GM12878 (cell line): ENCODE measurements at regions not wholly inside any gene's neighbourhood (a gene's known extent, or its start where the extent isn't known, plus 50 kb on each side); places are given as distances from the start of the nearest gene placed in this dataset.

Experiments
- ATAC-seq: fragments of 200-7000 bp; cut with Tn5 transposase; 3 replicates; pipeline ENCODE4 v1.9.1; 2020; ENCODE audit warnings: mild to moderate bottlenecking, moderate library complexity
- BruUV-seq: library from RNA; stranded (reverse); fragments of 400-500 nt; replicated peaks from 2 replicates; lab custom pipeline; 2021; lab: Mats Ljungman, UMichigan
- CTCF ChIA-PET: fragments of 300-600 bp; sonication (Branson Sonifier 250); formaldehyde crosslinking; extraction: SDS; loops from one replicate; lab custom pipeline; 2021; ENCODE audit warnings: inconsistent platforms; lab: Yijun Ruan, JAX
- POLR2A ChIA-PET: fragments of 350-600 bp; formaldehyde crosslinking; extraction: SDS; loops from one replicate; lab custom pipeline; 2021; ENCODE audit warnings: inconsistent platforms; lab: Charles Lee
- RAD21 ChIA-PET: fragments of 300-600 bp; sonication (Branson Sonifier 250); formaldehyde crosslinking; loops from one replicate; lab custom pipeline; 2023; ENCODE audit warnings: antibody characterized with exemption; ENCODE audit not compliant: unreplicated experiment; lab: Charles Lee
- SMC1A ChIA-PET: fragments of 300-600 bp; sonication (Branson Sonifier 250); formaldehyde crosslinking; loops from one replicate; lab custom pipeline; 2023; ENCODE audit not compliant: unreplicated experiment, uncharacterized antibody; lab: Charles Lee
- DNase-seq: peaks from one replicate; pipeline ENCODE4 v3.0.0-alpha.2; 2011; ENCODE audit warnings: low read depth, low spot score
- FAIRE-seq: peaks from 3 replicates; lab custom pipeline; 2011; peaks lifted over from hg19 to GRCh38; lab: Jason Lieb, UNC
- H2AFZ ChIP-seq: 2 replicates; pipeline ENCODE4 v1.6.0; 2011; ENCODE audit warnings: low read depth, low read length, control low read depth; ENCODE audit not compliant: control insufficient read depth
- H3K27ac ChIP-seq: 2 replicates; pipeline ENCODE4 v1.5.1; 2011; ENCODE audit warnings: control low read depth; ENCODE audit not compliant: control insufficient read depth, insufficient read depth
- H3K27me3 ChIP-seq, 2 experiments: replicated peaks in 1 of 2; 2 replicates each; pipeline versions ENCODE4 v1.6.0 to v1.6.1; 2011; ENCODE audit warnings: low read length in 1 of 2; ENCODE audit not compliant: control insufficient read depth in 2 of 2, insufficient read depth in 2 of 2
- H3K36me3 ChIP-seq, 2 experiments: 2 replicates each; pipeline ENCODE4 v1.5.1; 2011; ENCODE audit warnings: low read length in 1 of 2; ENCODE audit not compliant: control insufficient read depth in 2 of 2, insufficient read depth in 2 of 2
- H3K4me1 ChIP-seq: 2 replicates; pipeline ENCODE4 v1.6.1; 2011; ENCODE audit warnings: mild to moderate bottlenecking, low read length, moderate library complexity, mixed read lengths; ENCODE audit not compliant: control insufficient read depth, insufficient read depth
- H3K4me2 ChIP-seq: 2 replicates; pipeline ENCODE4 v1.6.0; 2011; ENCODE audit warnings: control low read depth; ENCODE audit not compliant: control insufficient read depth, insufficient read depth
- H3K4me3 ChIP-seq: fragments of 200-600 bp; sonication (generic); 2 replicates; pipeline ENCODE4 v1.5.1; 2016
- H3K79me2 ChIP-seq: 2 replicates; pipeline ENCODE4 v1.6.0; 2011; ENCODE audit warnings: low read length; ENCODE audit not compliant: control insufficient read depth, insufficient read depth
- H3K9ac ChIP-seq: 2 replicates; pipeline ENCODE4 v1.8.0; 2011; ENCODE audit warnings: low read length, control low read depth, mixed read lengths; ENCODE audit not compliant: control insufficient read depth, insufficient read depth
- H3K9me3 ChIP-seq: replicated peaks from 3 replicates; pipeline ENCODE4 v1.5.1; 2011; ENCODE audit warnings: mild to moderate bottlenecking, low read length; ENCODE audit not compliant: control insufficient read depth, insufficient read depth
- H4K20me1 ChIP-seq: 2 replicates; pipeline ENCODE4 v1.6.0; 2011; ENCODE audit not compliant: control insufficient read depth, insufficient read depth
- DPF2 ChIP-seq: fragments of 450-650 bp; IDR thresholded peaks from 2 replicates; pipeline ENCODE4 v1.6.1; 2017; ENCODE audit warnings: mild to moderate bottlenecking
- EGR1 ChIP-seq, 2 experiments: IDR thresholded peaks; 1 replicate in 1 of 2; 2 replicates in 1 of 2; pipeline ENCODE4 v1.6.1; 2011 to 2012; ENCODE audit warnings: low read depth in 2 of 2, low read length in 2 of 2, borderline replicate concordance in 1 of 2, mild to moderate bottlenecking in 1 of 2, moderate library complexity in 1 of 2
- IKZF1 ChIP-seq: fragments of 450-650 bp; conservative IDR thresholded peaks from 2 replicates; pipeline ENCODE4 v1.6.1; 2017; ENCODE audit warnings: antibody characterized with exemption, mild to moderate bottlenecking
- IRF3 ChIP-seq: fragments of 450-650 bp; IDR thresholded peaks from 2 replicates; pipeline ENCODE4 v1.6.1; 2014; ENCODE audit warnings: mild to moderate bottlenecking
- JUND ChIP-seq: IDR thresholded peaks from 2 replicates; pipeline ENCODE4 v1.6.1; 2012; ENCODE audit warnings: low read depth, mild to moderate bottlenecking, low read length, improper control_type of control experiment, moderate library complexity
- MTA3 ChIP-seq: IDR thresholded peaks from 2 replicates; pipeline ENCODE4 v1.6.1; 2012; ENCODE audit warnings: low read length, inconsistent platforms, borderline replicate concordance
- MYB ChIP-seq: fragments of 150-350 bp; IDR thresholded peaks from 2 replicates; pipeline ENCODE4 v1.6.1; 2014; ENCODE audit warnings: mild to moderate bottlenecking, low read depth, low read length, borderline replicate concordance
- PAX8 ChIP-seq: fragments of 450-650 bp; IDR thresholded peaks from 2 replicates; pipeline ENCODE4 v1.6.1; 2017; ENCODE audit warnings: mild to moderate bottlenecking, moderate library complexity
- POLR2AphosphoS2 ChIP-seq: IDR thresholded peaks from 2 replicates; pipeline ENCODE4 v1.6.1; 2011; ENCODE audit warnings: low read depth, mild to moderate bottlenecking, low read length, improper control_type of control experiment, moderate library complexity
- TARDBP ChIP-seq: IDR thresholded peaks from 2 replicates; pipeline ENCODE4 v1.6.1; 2016; ENCODE audit warnings: borderline replicate concordance
- YBX1 ChIP-seq: fragments of 450-650 bp; IDR thresholded peaks from 2 replicates; pipeline ENCODE4 v1.6.1; 2016; ENCODE audit warnings: antibody characterized with exemption
- WGBS: methylation state at CpG from one replicate; pipeline ENCODE4 v1.1.6; 2016; ENCODE audit warnings: low lambda C conversion rate; ENCODE audit not compliant: insufficient replicate concordance, insufficient coverage; ENCODE audit errors: missing lambda C conversion rate; 5-methylcytosine and 5-hydroxymethylcytosine counted together
- in situ Hi-C: fragments of 300-500 bp; cut with MboI; formaldehyde crosslinking; loops from 9 replicates; pipeline ENCODE4 v1.14.3; 2018; ENCODE audit warnings: mixed read lengths
- intact Hi-C: fragments of 100-400 bp; cut with micrococcal nuclease; formaldehyde crosslinking; loops from one replicate; pipeline ENCODE4 v1.14.2; 2022; ENCODE audit not compliant: unreplicated experiment
- TF ChIP-seq, protein P1 (sequence below): IDR thresholded peaks from 2 replicates; pipeline ENCODE4 v1.6.1; 2012; ENCODE audit warnings: low read depth, low read length, improper control_type of control experiment

DNA sequence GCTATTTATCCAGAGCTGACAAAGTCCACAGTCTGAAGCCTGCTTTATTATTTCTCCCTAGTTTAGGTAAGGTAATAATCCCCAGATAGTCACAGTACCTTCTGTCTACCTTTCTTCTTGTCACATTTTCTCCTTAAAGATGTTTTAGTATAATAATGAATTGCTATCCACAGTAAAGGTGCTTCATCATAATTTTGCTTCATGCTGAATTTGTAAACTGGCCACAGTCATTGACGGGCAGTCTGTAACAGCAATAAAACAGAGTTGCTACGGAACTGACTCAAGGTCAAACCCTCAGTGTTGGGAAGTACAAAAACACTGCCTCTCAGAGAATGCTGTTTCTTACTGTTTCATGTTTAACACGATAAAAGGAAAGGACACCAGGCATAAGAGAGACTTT, 195.7 kb downstream of the ZNF608 start:
- intact Hi-C loops = no loop called here
- FAIRE-seq = no peak
- H3K9ac ChIP-seq = no peak overlapping the region
- ChIA-PET RAD21 (no interaction called here), POLR2A (interaction anchor here (0.7 kb wide), 1 partner anchor 111 kb away, joined by 3 read pairs; no protein-coding TSS in a partner anchor), SMC1A (no interaction called here), CTCF (interaction anchor here (0.6 kb wide), 1 partner anchor 9 kb away, joined by 3 read pairs; no protein-coding TSS in a partner anchor)
- no TSS peak for BruUV-seq
- in situ Hi-C loops = no loop called here
- 62% methylated on average over 3 of the region's 3 CpGs for WGBS
- TF ChIP-seq MTA3 (no peak), IKZF1 (no peak), JUND (no peak), EGR1 (IDR thresholded peaks at IDR 0.05; ENCODE audit: borderline replicate concordance in 1 of 2, low read depth in 2 of 2, low read length in 2 of 2) (no peak), IRF3 (no peak), PAX8 (no peak), YBX1 (no peak), POLR2AphosphoS2 (no peak), MYB (no peak), TARDBP (no peak), DPF2 (no peak)
- TF ChIP-seq, protein P1, sequence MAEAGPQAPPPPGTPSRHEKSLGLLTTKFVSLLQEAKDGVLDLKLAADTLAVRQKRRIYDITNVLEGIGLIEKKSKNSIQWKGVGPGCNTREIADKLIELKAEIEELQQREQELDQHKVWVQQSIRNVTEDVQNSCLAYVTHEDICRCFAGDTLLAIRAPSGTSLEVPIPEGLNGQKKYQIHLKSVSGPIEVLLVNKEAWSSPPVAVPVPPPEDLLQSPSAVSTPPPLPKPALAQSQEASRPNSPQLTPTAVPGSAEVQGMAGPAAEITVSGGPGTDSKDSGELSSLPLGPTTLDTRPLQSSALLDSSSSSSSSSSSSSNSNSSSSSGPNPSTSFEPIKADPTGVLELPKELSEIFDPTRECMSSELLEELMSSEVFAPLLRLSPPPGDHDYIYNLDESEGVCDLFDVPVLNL = no peak
- H2AFZ ChIP-seq = no peak overlapping the region
- H3K4me2 ChIP-seq = no peak overlapping the region
- no peaks in the 10 kb centered on the region for H4K20me1 ChIP-seq
- no peaks in the 10 kb centered on the region for H3K36me3 ChIP-seq
- no peaks in the 10 kb centered on the region for H3K79me2 ChIP-seq
- no peak overlapping the region for H3K27ac ChIP-seq
- no peaks in the 10 kb centered on the region; the same call in 2 of the 3 replicates for H3K9me3 ChIP-seq
- no peak overlapping the region for H3K4me3 ChIP-seq
- no peak for DNase-seq
- ATAC-seq = no peak
- no peaks in the 10 kb centered on the region; a peak in 1 of 4 replicates for H3K27me3 ChIP-seq
- no peaks in the 10 kb centered on the region for H3K4me1 ChIP-seq
